GM21717 (cell line): ENCODE measurements at regions not wholly inside any gene's neighbourhood (a gene's known extent, or its start where the extent isn't known, plus 50 kb on each side); places are given as distances from the start of the nearest gene placed in this dataset.

Experiments
- ATAC-seq: cut with Tn5 transposase; IDR thresholded peaks from one replicate; pipeline ENCODE4 v1.9.1; 2021; ENCODE audit warnings: mild to moderate bottlenecking, moderate library complexity; ENCODE audit not compliant: unreplicated experiment

- ATAC-seq, result peak; percentile 77
These were observed 405.6 kb upstream of the ZNF608 start for GRCh38 chr5:125152044-125152443.

- no peak for ATAC-seq
These were observed 406.2 kb upstream of the ZNF608 start for GRCh38 chr5:125152461-125153189.

GRCh38 chr5:125153231-125153630 lies 406.8 kb upstream of the ZNF608 start:
- no peak for ATAC-seq

- ATAC-seq, result no peak
These were observed 408.1 kb upstream of the ZNF608 start for GRCh38 chr5:125154301-125155110.

- ATAC-seq, result no peak
These were observed 414.5 kb upstream of the ZNF608 start for GRCh38 chr5:125160787-125161502.

GRCh38 chr5:125162714-125163113 lies 416.3 kb upstream of the ZNF608 start:
- no peak for ATAC-seq

GRCh38 chr5:125169396-125169795 lies 423.0 kb upstream of the ZNF608 start:
- no peak for ATAC-seq

- no peak for ATAC-seq
These were observed 425.2 kb upstream of the ZNF608 start for GRCh38 chr5:125171641-125172040.

- ATAC-seq, result no peak
These were observed 429.0 kb upstream of the ZNF608 start for GRCh38 chr5:125175348-125176004.

GRCh38 chr5:125176005-125176390 lies 429.6 kb upstream of the ZNF608 start:
- no peak for ATAC-seq

- no peak for ATAC-seq
These were observed 430.9 kb upstream of the ZNF608 start for GRCh38 chr5:125177340-125177739.

- no peak for ATAC-seq
These were observed 433.2 kb upstream of the ZNF608 start for GRCh38 chr5:125179612-125180011.

- ATAC-seq, result no peak
These were observed 433.9 kb upstream of the ZNF608 start for GRCh38 chr5:125180231-125180829.

GRCh38 chr5:125181159-125181558 lies 434.7 kb upstream of the ZNF608 start:
- no peak for ATAC-seq

- ATAC-seq, result no peak
These were observed 435.5 kb upstream of the ZNF608 start for GRCh38 chr5:125181955-125182354.

GRCh38 chr5:125185740-125186139 lies 439.3 kb upstream of the ZNF608 start:
- no peak for ATAC-seq

GRCh38 chr5:125186911-125187375 lies 440.5 kb upstream of the ZNF608 start:
- no peak for ATAC-seq

GRCh38 chr5:125189531-125189941 lies 443.1 kb upstream of the ZNF608 start:
- no peak for ATAC-seq

- ATAC-seq, result no peak
These were observed 444.0 kb upstream of the ZNF608 start for GRCh38 chr5:125190232-125191087.

GRCh38 chr5:125194883-125195282 lies 448.4 kb upstream of the ZNF608 start:
- ATAC-seq, result no peak
